ENCODE measurements at regions not wholly inside any gene's neighbourhood (a gene's known extent, or its start where the extent isn't known, plus 50 kb on each side); places are given as distances from the start of the nearest gene placed in this dataset.

DNA sequence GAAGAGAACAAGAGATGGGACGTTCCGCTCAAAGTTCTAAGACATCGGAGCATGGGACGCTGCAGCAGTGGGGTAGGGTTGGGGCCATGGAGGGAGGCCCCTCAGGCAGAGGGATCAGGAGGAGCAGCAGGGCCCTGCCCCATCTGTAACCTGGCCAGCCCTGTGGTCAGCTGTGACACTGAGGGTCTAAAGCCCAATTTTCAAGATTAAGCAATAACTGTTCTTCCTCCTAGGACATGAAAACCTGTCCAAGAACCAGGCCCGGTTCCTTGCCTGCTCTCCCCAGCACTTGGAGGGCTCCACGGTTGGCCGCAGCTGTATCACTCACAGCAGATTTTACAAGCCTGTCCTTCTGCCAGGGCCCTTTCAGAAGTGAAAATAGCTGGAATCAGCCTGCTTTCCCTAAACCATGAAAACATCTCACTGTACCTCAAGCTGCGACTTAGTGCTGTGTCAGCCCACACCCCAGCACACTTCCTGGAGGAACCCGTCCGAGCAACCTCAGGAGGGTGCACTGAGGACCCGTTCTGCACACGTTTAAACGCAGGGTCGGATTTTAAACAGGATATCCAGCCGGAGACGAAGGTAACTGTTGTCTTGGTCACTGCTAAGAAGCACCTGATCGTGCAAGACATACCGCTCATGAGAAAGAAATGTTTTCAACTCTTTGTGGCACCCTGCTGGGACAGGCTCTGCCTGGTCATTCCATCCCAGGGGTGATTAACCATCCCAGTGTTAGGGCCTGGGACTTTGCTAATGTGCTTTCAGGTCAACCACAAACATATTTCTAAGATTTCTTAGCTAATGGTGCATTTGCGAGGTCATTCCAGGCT is 201.9 kb upstream of the DIO3 start:
- Histone ChIP-seq H3K4me1 (ENCODE audit: control insufficient read depth, insufficient read depth, low read length) (peaks cover 4% of the 10 kb centered on the region; the same call in 1 of the 2 replicates), H2BK120ac (ENCODE audit: low read depth, low read length) (no peak overlapping the region), H3K36me3 (ENCODE audit: control insufficient read depth, insufficient read depth, low read length) (no peaks in the 10 kb centered on the region), H3K79me1 (ENCODE audit: low read depth in 1 of 2, low read length in 2 of 2) (no peaks in the 10 kb centered on the region), H3K9me1 (ENCODE audit: insufficient read depth, low read length) (no peaks in the 10 kb centered on the region), H2BK20ac (ENCODE audit: low read depth, low read length) (no peak overlapping the region), H3K4ac (ENCODE audit: low read depth, low read length) (no peak overlapping the region), H4K8ac (ENCODE audit: low read depth in 2 of 2, low read length in 2 of 2) (no peak overlapping the region), H2BK5ac (ENCODE audit: low read depth, low read length, poor library complexity, severe bottlenecking) (no peak overlapping the region), H3K9ac (ENCODE audit: low read depth, low read length) (no peak overlapping the region), H2AK9ac (replicated peaks; ENCODE audit: low read depth, low read length, poor library complexity) (no peak overlapping the region), H2BK15ac (ENCODE audit: low read depth, low read length) (no peak overlapping the region), H4K20me1 (ENCODE audit: insufficient read depth, low read length) (no peaks in the 10 kb centered on the region), H4K91ac (ENCODE audit: insufficient read depth, low read depth, low read length) (no peak overlapping the region), H2AK5ac (ENCODE audit: low read depth, low read length) (no peak overlapping the region), H3K27ac (ENCODE audit: insufficient read depth, low read length) (no peak overlapping the region), H2AFZ (replicated peaks; ENCODE audit: low read length, poor library complexity) (no peak overlapping the region), H3K4me3 (ENCODE audit: insufficient read depth, low read depth, low read length) (no peak overlapping the region), H3K27me3 (ENCODE audit: control insufficient read depth, insufficient read depth, low read length) (peaks cover under 1% of the 10 kb centered on the region; the same call in 1 of the 2 replicates), H3K9me3 (ENCODE audit: control insufficient read depth, insufficient read depth, low read length) (peaks cover 14% of the 10 kb centered on the region), H3K23ac (ENCODE audit: low read depth, low read length) (no peak overlapping the region), H4K5ac (ENCODE audit: low read depth, low read length) (no peak overlapping the region; the same call in 1 of the 2 replicates), H3K18ac (ENCODE audit: low read depth, low read length) (no peak overlapping the region), H3K4me2 (ENCODE audit: low read depth, low read length) (no peak overlapping the region), H3K14ac (replicated peaks; ENCODE audit: low read depth, low read length) (no peak overlapping the region), H3K56ac (ENCODE audit: extremely low read depth, insufficient read depth, low read length) (no peak overlapping the region)
- 46% methylated on average over 15 of the region's 19 CpGs; no CpG with 5 or more reads in 1 of the 2 experiments for WGBS, 2 experiments (ENCODE audit: extremely low coverage in 2 of 2, insufficient read length in 1 of 2)
- POLR2A ChIA-PET (ENCODE audit: unreplicated experiment), result no interaction called here
- no peak for TF ChIP-seq RAD21 (IDR thresholded peaks at IDR 0.05; ENCODE audit: low read length)
- TF ChIP-seq, protein P1, sequence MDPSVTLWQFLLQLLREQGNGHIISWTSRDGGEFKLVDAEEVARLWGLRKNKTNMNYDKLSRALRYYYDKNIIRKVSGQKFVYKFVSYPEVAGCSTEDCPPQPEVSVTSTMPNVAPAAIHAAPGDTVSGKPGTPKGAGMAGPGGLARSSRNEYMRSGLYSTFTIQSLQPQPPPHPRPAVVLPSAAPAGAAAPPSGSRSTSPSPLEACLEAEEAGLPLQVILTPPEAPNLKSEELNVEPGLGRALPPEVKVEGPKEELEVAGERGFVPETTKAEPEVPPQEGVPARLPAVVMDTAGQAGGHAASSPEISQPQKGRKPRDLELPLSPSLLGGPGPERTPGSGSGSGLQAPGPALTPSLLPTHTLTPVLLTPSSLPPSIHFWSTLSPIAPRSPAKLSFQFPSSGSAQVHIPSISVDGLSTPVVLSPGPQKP (IDR thresholded peaks at IDR 0.05; ENCODE audit: borderline replicate concordance, low read depth, low read length), result no peak
- no peak for TF ChIP-seq MXI1 (IDR thresholded peaks at IDR 0.05; ENCODE audit: borderline replicate concordance, low read depth, low read length)
- DNase-seq (no peak), ATAC-seq (ENCODE audit: low read depth) (no peak)
- in situ Hi-C loops (cut with MboI; ENCODE audit: low sequenced_read_pairs), result no loop called here
- no TSS peak for BruUV-seq (replicated peaks)
- dilution Hi-C loops (cut with HindIII; ENCODE audit: low sequenced_read_pairs, unreplicated experiment), result no loop called here
- CTCF ChIA-PET, result interaction anchor here (0.6 kb wide), 1 partner anchor 14 kb away, joined by 3 read pairs; no protein-coding TSS in a partner anchor
- intact Hi-C loops (cut with micrococcal nuclease), result no loop called here
